Type B pancreatic cell (in vitro differentiated cells): ENCODE measurements at regions not wholly inside any gene's neighbourhood (a gene's known extent, or its start where the extent isn't known, plus 50 kb on each side); places are given as distances from the start of the nearest gene placed in this dataset.
"Not testable (repeated sequence)": the region's sequence is repeated elsewhere in the genome, so short reads cannot be mapped to it uniquely, and the experiment has no call there.

Source experiments
- DNase-seq: peaks from one replicate; pipeline ENCODE4 v3.0.0; 2021; ENCODE audit warnings: mixed read lengths; ENCODE audit not compliant: unreplicated experiment; ENCODE audit errors: extremely low spot score
- H3K27ac Mint-ChIP-seq: 2 replicates; pipeline ENCODE4 v1.8.0; 2021; ENCODE audit warnings: mild to moderate bottlenecking, mixed read lengths
- H3K27me3 Mint-ChIP-seq: 2 replicates; pipeline ENCODE4 v1.8.0; 2021; ENCODE audit warnings: mixed read lengths
- H3K36me3 Mint-ChIP-seq: 2 replicates; pipeline ENCODE4 v1.8.0; 2021; ENCODE audit warnings: mixed read lengths
- H3K4me1 Mint-ChIP-seq: one replicate; pipeline ENCODE4 v1.8.0; 2021; ENCODE audit warnings: mixed read lengths; ENCODE audit not compliant: unreplicated experiment
- H3K4me3 Mint-ChIP-seq: 2 replicates; pipeline ENCODE4 v1.8.0; 2021; ENCODE audit warnings: mild to moderate bottlenecking, mixed read lengths
- H3K9me3 Mint-ChIP-seq: 2 replicates; pipeline ENCODE4 v1.8.0; 2021; ENCODE audit warnings: mixed read lengths
- TF ChIP-seq, protein P1 (sequence below): fragments of 200-600 bp; sonication (generic); conservative IDR thresholded peaks from 2 replicates; pipeline ENCODE4 v1.5.0; 2021; ENCODE audit warnings: antibody characterized with exemption, mild to moderate bottlenecking

DNA sequence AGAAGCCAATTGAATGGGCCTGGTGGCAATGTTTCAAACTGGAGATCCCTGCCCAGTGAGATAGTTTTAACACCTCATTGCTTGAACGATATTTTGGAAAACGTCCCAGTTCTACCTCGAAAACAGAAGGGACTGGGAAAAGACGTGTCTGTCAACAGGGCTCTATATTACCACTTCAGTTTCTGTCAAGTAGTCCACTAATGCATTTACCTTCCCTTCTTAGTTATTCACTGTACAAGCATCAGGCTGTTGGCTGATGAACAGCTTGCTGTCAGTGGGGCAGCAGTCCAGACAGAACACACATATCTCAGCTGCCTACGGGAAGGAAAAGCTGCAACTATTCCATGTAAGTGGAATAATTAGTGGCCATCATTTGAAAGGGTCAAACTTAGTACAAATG is 794.7 kb upstream of the GBE1 start:
- H3K27me3 Mint-ChIP-seq = no peaks in the 10 kb centered on the region
- TF ChIP-seq, protein P1, sequence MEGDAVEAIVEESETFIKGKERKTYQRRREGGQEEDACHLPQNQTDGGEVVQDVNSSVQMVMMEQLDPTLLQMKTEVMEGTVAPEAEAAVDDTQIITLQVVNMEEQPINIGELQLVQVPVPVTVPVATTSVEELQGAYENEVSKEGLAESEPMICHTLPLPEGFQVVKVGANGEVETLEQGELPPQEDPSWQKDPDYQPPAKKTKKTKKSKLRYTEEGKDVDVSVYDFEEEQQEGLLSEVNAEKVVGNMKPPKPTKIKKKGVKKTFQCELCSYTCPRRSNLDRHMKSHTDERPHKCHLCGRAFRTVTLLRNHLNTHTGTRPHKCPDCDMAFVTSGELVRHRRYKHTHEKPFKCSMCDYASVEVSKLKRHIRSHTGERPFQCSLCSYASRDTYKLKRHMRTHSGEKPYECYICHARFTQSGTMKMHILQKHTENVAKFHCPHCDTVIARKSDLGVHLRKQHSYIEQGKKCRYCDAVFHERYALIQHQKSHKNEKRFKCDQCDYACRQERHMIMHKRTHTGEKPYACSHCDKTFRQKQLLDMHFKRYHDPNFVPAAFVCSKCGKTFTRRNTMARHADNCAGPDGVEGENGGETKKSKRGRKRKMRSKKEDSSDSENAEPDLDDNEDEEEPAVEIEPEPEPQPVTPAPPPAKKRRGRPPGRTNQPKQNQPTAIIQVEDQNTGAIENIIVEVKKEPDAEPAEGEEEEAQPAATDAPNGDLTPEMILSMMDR = no peak
- H3K9me3 Mint-ChIP-seq = no peaks in the 10 kb centered on the region
- no peaks in the 10 kb centered on the region for H3K36me3 Mint-ChIP-seq
- H3K4me1 Mint-ChIP-seq = no peaks in the 10 kb centered on the region
- no peak for DNase-seq
- H3K4me3 Mint-ChIP-seq = no peak overlapping the region
- H3K27ac Mint-ChIP-seq = no peak overlapping the region

- H3K36me3 Mint-ChIP-seq, H3K9me3 Mint-ChIP-seq, H3K27me3 Mint-ChIP-seq, H3K4me1 Mint-ChIP-seq, H3K27ac Mint-ChIP-seq, H3K4me3 Mint-ChIP-seq, DNase-seq: not testable (repeated sequence)
These were observed 781.1 kb upstream of the GBE1 start for GRCh38 chr3:82542556-82542955.

DNA sequence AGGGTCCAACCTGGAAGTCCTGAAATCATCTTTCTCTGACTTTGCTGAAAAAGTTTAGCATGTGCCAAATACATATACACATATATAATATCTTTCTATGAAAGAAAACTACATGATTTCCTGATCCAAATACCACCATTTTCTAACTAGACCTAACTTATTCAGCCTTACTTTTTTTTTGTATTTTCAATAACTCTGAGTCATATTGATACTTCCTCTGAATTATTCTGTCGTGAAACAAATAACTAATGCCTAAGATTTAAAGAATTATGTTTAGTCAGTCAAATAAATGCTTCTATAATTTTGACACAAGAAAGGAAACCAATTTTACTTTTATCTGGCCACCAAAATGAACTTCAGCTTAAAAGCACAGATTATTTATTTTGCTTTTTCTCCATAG is 760.2 kb upstream of the GBE1 start:
- H3K9me3 Mint-ChIP-seq = no peaks in the 10 kb centered on the region
- no peak overlapping the region for H3K4me3 Mint-ChIP-seq
- no peaks in the 10 kb centered on the region for H3K4me1 Mint-ChIP-seq
- TF ChIP-seq, protein P1 = no peak
- DNase-seq = no peak
- no peaks in the 10 kb centered on the region for H3K36me3 Mint-ChIP-seq
- no peak overlapping the region for H3K27ac Mint-ChIP-seq
- H3K27me3 Mint-ChIP-seq = no peaks in the 10 kb centered on the region

- no peaks in the 10 kb centered on the region for H3K9me3 Mint-ChIP-seq
- no peak overlapping the region for H3K27ac Mint-ChIP-seq
- no peak overlapping the region for H3K4me3 Mint-ChIP-seq
- no peak for DNase-seq
- no peaks in the 10 kb centered on the region for H3K36me3 Mint-ChIP-seq
- no peaks in the 10 kb centered on the region for H3K27me3 Mint-ChIP-seq
- H3K4me1 Mint-ChIP-seq = no peaks in the 10 kb centered on the region
- TF ChIP-seq, protein P1 = no peak
These were observed 759.4 kb upstream of the GBE1 start for GRCh38 chr3:82520846-82521245.

GRCh38 chr3:82509951-82510603 is 748.6 kb upstream of the GBE1 start:
- H3K4me1 Mint-ChIP-seq = no peaks in the 10 kb centered on the region
- H3K36me3 Mint-ChIP-seq = no peaks in the 10 kb centered on the region
- no peak for DNase-seq
- no peaks in the 10 kb centered on the region for H3K27me3 Mint-ChIP-seq
- TF ChIP-seq, protein P1 = no peak
- no peak overlapping the region for H3K4me3 Mint-ChIP-seq
- H3K9me3 Mint-ChIP-seq = no peaks in the 10 kb centered on the region
- H3K27ac Mint-ChIP-seq = no peak overlapping the region

- H3K36me3 Mint-ChIP-seq = no peaks in the 10 kb centered on the region
- DNase-seq = no peak
- H3K27me3 Mint-ChIP-seq = no peaks in the 10 kb centered on the region
- H3K4me1 Mint-ChIP-seq = no peaks in the 10 kb centered on the region
- TF ChIP-seq, protein P1 = no peak
- no peaks in the 10 kb centered on the region for H3K9me3 Mint-ChIP-seq
- H3K27ac Mint-ChIP-seq = no peak overlapping the region
- H3K4me3 Mint-ChIP-seq = no peak overlapping the region
These were observed 747.8 kb upstream of the GBE1 start for GRCh38 chr3:82509106-82509842.
